Neuronal stem cell (in vitro differentiated cells): ENCODE measurements at regions not wholly inside any gene's neighbourhood (a gene's known extent, or its start where the extent isn't known, plus 50 kb on each side); places are given as distances from the start of the nearest gene placed in this dataset.
A peak's percentile ranks its signal among the peaks of the same experiment; 100 is the strongest.

Experiments used
- DNase-seq: peaks from one replicate; pipeline ENCODE4 v3.0.0-alpha.2; 2013; ENCODE audit warnings: low spot score
- H2AFZ ChIP-seq: one replicate; pipeline ENCODE4 v1.6.1; 2013; ENCODE audit warnings: mild to moderate bottlenecking, low read length, inconsistent platforms
- H2AK5ac ChIP-seq: 2 replicates; pipeline ENCODE4 v1.6.1; 2013; ENCODE audit warnings: low read depth, mild to moderate bottlenecking, inconsistent platforms, low read length, moderate library complexity, mixed read lengths
- H2BK120ac ChIP-seq: 2 replicates; pipeline ENCODE4 v1.6.1; 2013; ENCODE audit warnings: low read depth, mild to moderate bottlenecking, inconsistent platforms, low read length, moderate library complexity, mixed read lengths
- H2BK12ac ChIP-seq: one replicate; pipeline ENCODE4 v1.6.1; 2013; ENCODE audit warnings: low read length, inconsistent platforms
- H2BK15ac ChIP-seq: 2 replicates; pipeline ENCODE4 v1.6.1; 2013; ENCODE audit warnings: mild to moderate bottlenecking, low read length, inconsistent platforms, mixed read lengths
- H2BK5ac ChIP-seq: one replicate; pipeline ENCODE4 v1.6.1; 2013; ENCODE audit warnings: inconsistent platforms, mild to moderate bottlenecking, low read length, moderate library complexity
- H3K14ac ChIP-seq: one replicate; pipeline ENCODE4 v1.6.1; 2013; ENCODE audit warnings: low read length, inconsistent platforms
- H3K18ac ChIP-seq: 2 replicates; pipeline ENCODE4 v1.6.1; 2013; ENCODE audit warnings: low read length, inconsistent platforms
- H3K23ac ChIP-seq: 2 replicates; pipeline ENCODE4 v1.6.1; 2013; ENCODE audit warnings: low read depth, mild to moderate bottlenecking, mixed read lengths, low read length, inconsistent platforms; ENCODE audit not compliant: poor library complexity
- H3K27ac ChIP-seq: replicated peaks from 3 replicates; pipeline ENCODE4 v1.5.1; 2013; ENCODE audit warnings: low read length, inconsistent platforms
- H3K27me3 ChIP-seq, 3 experiments: 2 replicates each; pipeline ENCODE4 v1.6.1; 2013; ENCODE audit warnings: low read length in 3 of 3, mild to moderate bottlenecking in 2 of 3, inconsistent platforms in 1 of 3, low read depth in 1 of 3, mixed read lengths in 1 of 3, moderate library complexity in 1 of 3; ENCODE audit not compliant: control insufficient read depth in 3 of 3, insufficient read depth in 3 of 3
- H3K36me3 ChIP-seq, 2 donors: replicated peaks in 1 of 2; 2 replicates each; pipeline ENCODE4 v1.6.1; 2013; ENCODE audit warnings: low read length in 2 of 2; ENCODE audit not compliant: control insufficient read depth in 2 of 2, insufficient read depth in 2 of 2
- H3K4ac ChIP-seq: 2 replicates; pipeline ENCODE4 v1.6.1; 2013; ENCODE audit warnings: inconsistent platforms, mild to moderate bottlenecking, low read length, moderate library complexity
- H3K4me1 ChIP-seq, 2 donors: 1 replicate in 1 of 2; 2 replicates in 1 of 2; pipeline ENCODE4 v1.6.1; 2013; ENCODE audit warnings: low read length in 2 of 2, low read depth in 1 of 2; ENCODE audit not compliant: control insufficient read depth in 2 of 2, insufficient read depth in 1 of 2
- H3K4me2 ChIP-seq: one replicate; pipeline ENCODE4 v1.6.1; 2013; ENCODE audit warnings: mild to moderate bottlenecking, low read length, inconsistent platforms; ENCODE audit not compliant: insufficient read depth, poor library complexity, severe bottlenecking
- H3K4me3 ChIP-seq, 2 donors: 2 replicates each; pipeline ENCODE4 v1.5.1; 2013; ENCODE audit warnings: low read length in 2 of 2, mild to moderate bottlenecking in 2 of 2, inconsistent platforms in 1 of 2, moderate library complexity in 1 of 2
- H3K79me1 ChIP-seq: one replicate; pipeline ENCODE4 v1.6.1; 2013; ENCODE audit warnings: low read depth, mild to moderate bottlenecking, inconsistent platforms, low read length, moderate library complexity
- H3K9ac ChIP-seq: one replicate; pipeline ENCODE4 v1.6.1; 2013; ENCODE audit warnings: mild to moderate bottlenecking, low read depth, low read length, inconsistent platforms; ENCODE audit not compliant: poor library complexity
- H3K9me3 ChIP-seq, 2 donors: replicated peaks in 1 of 2; 2 replicates each; pipeline versions ENCODE3 to v1.6.1; 2013; ENCODE audit warnings: low read length in 2 of 2, mild to moderate bottlenecking in 2 of 2, inconsistent platforms in 1 of 2, low read depth in 1 of 2, mixed read lengths in 1 of 2, moderate library complexity in 1 of 2; ENCODE audit not compliant: control insufficient read depth in 2 of 2, insufficient read depth in 1 of 2
- H4K8ac ChIP-seq: one replicate; pipeline ENCODE4 v1.6.1; 2013; ENCODE audit warnings: low read depth, mild to moderate bottlenecking, inconsistent platforms, low read length, moderate library complexity
- H4K91ac ChIP-seq: one replicate; pipeline ENCODE4 v1.6.1; 2013; ENCODE audit warnings: low read length, low read depth, mild to moderate bottlenecking, inconsistent platforms; ENCODE audit not compliant: poor library complexity
- WGBS, 2 donors: extraction: QIAGEN DNeasy Blood & Tissue Kit; methylation state at CpG; one replicate each; pipeline ENCODE4 v1.1.7; 2013; ENCODE audit warnings: missing lambda C conversion rate in 2 of 2, mixed read lengths in 1 of 2; ENCODE audit not compliant: insufficient read length in 2 of 2, insufficient replicate concordance in 1 of 2; ENCODE audit errors: extremely low coverage in 2 of 2; 5-methylcytosine and 5-hydroxymethylcytosine counted together

DNA sequence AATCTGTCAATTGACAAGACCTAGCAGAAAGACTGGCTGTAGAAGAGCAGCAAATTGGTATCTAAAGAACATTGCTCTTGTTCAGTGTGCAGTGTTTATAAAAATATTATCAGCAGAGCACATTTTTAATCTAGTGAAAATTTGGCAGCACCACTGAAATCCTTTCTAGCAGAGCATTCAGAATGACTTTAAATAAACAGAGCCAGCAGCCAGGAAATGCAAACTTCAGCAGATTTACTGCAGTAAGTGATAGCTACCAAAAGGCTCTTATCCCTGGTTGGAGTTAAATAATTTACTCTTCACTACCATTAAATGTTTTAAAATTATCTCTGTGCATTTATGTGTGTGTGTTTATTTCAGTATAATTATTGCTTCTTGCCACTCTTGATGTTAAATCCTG is 590.9 kb upstream of the CITED2 start:
- no peaks in the 10 kb centered on the region for H3K9me3 ChIP-seq
- peaks cover 0 to 9% of the 10 kb centered on the region in 2 donors for H3K4me1 ChIP-seq
- H3K4ac ChIP-seq = no peak overlapping the region
- H4K8ac ChIP-seq = no peak overlapping the region
- no peak overlapping the region for H3K18ac ChIP-seq
- H3K79me1 ChIP-seq = no peaks in the 10 kb centered on the region
- peak overlapping the region; percentile 46 for H2AFZ ChIP-seq
- no peaks in the 10 kb centered on the region for H3K27me3 ChIP-seq
- no peak overlapping the region for H3K9ac ChIP-seq
- no peak overlapping the region for H3K14ac ChIP-seq
- no peak overlapping the region for H4K91ac ChIP-seq
- H3K27ac ChIP-seq = no peak overlapping the region
- no peak overlapping the region for H2BK120ac ChIP-seq
- no peak overlapping the region for H3K4me3 ChIP-seq
- H2BK12ac ChIP-seq = no peak overlapping the region
- H2BK5ac ChIP-seq = no peak overlapping the region
- no peak for DNase-seq
- no peak overlapping the region for H2AK5ac ChIP-seq
- H3K23ac ChIP-seq = no peak overlapping the region
- no peaks in the 10 kb centered on the region for H3K36me3 ChIP-seq
- no peak overlapping the region for H2BK15ac ChIP-seq
- H3K4me2 ChIP-seq = no peak overlapping the region

DNA sequence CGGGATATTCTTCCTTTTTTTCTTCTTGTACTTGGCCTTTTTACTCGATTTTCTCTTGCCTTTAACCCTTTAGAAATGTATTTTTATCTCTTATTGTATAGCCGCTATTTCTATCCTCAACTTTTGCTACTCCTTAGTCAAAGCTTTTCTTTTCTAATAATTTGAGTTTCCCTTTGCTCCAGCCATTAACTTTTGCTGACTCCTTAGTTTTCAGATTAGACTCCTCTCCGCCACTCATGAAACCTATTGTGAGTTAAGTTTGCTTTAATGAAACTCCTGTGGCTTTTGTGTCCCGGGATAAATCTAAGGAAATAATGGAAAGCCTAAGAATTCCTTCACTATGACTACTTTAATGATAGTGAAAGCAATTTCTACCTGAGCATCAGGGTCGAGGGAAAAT is 590.3 kb upstream of the CITED2 start:
- H3K27ac ChIP-seq = no peak overlapping the region
- no peak overlapping the region for H3K9ac ChIP-seq
- H2BK15ac ChIP-seq = no peak overlapping the region
- H3K23ac ChIP-seq = no peak overlapping the region
- H3K4ac ChIP-seq = no peak overlapping the region
- H3K4me2 ChIP-seq = no peak overlapping the region
- no peaks in the 10 kb centered on the region for H3K27me3 ChIP-seq
- peak overlapping the region; percentile 46 for H2AFZ ChIP-seq
- no peak overlapping the region for H3K18ac ChIP-seq
- H2BK5ac ChIP-seq = no peak overlapping the region
- no peak overlapping the region for H3K14ac ChIP-seq
- H4K8ac ChIP-seq = no peak overlapping the region
- WGBS, 2 donors = no CpG with 5 or more reads among the region's 6 CpGs
- no peak overlapping the region for H4K91ac ChIP-seq
- no peak overlapping the region for H3K4me3 ChIP-seq
- no peak overlapping the region for H2BK12ac ChIP-seq
- no peak overlapping the region for H2BK120ac ChIP-seq
- H3K9me3 ChIP-seq = no peaks in the 10 kb centered on the region
- peaks cover 0 to 9% of the 10 kb centered on the region in 2 donors for H3K4me1 ChIP-seq
- H3K36me3 ChIP-seq = no peaks in the 10 kb centered on the region
- no peaks in the 10 kb centered on the region for H3K79me1 ChIP-seq
- DNase-seq = no peak
- no peak overlapping the region for H2AK5ac ChIP-seq

- DNase-seq = no peak
- Histone ChIP-seq H4K8ac (no peak overlapping the region), H2BK15ac (no peak overlapping the region), H3K4ac (no peak overlapping the region), H3K4me1 (peaks cover 0 to 9% of the 10 kb centered on the region in 2 donors), H4K91ac (no peak overlapping the region), H3K9me3 (no peaks in the 10 kb centered on the region), H3K14ac (no peak overlapping the region), H3K4me3 (no peak overlapping the region), H3K27me3 (no peaks in the 10 kb centered on the region), H3K4me2 (no peak overlapping the region), H3K36me3 (no peaks in the 10 kb centered on the region), H3K23ac (no peak overlapping the region), H2BK5ac (no peak overlapping the region), H3K27ac (no peak overlapping the region), H2BK12ac (no peak overlapping the region), H3K18ac (no peak overlapping the region), H3K79me1 (no peaks in the 10 kb centered on the region), H3K9ac (no peak overlapping the region), H2BK120ac (no peak overlapping the region), H2AK5ac (no peak overlapping the region), H2AFZ (peak overlapping the region; percentile 5)
- WGBS, 2 donors = no CpG with 5 or more reads among the region's 6 CpGs
These were observed 588.4 kb upstream of the CITED2 start for GRCh38 chr6:139962654-139963347.

GRCh38 chr6:139961190-139961589 is 586.7 kb upstream of the CITED2 start:
- Histone ChIP-seq H3K23ac (no peak overlapping the region), H3K36me3 (no peaks in the 10 kb centered on the region), H2AK5ac (no peak overlapping the region), H2BK15ac (no peak overlapping the region), H3K9me3 (no peaks in the 10 kb centered on the region), H3K79me1 (no peaks in the 10 kb centered on the region), H2BK12ac (no peak overlapping the region), H3K4me1 (peaks cover 0 to 9% of the 10 kb centered on the region in 2 donors), H4K8ac (no peak overlapping the region), H2AFZ (no peak overlapping the region), H3K18ac (no peak overlapping the region), H3K27ac (no peak overlapping the region), H3K27me3 (no peaks in the 10 kb centered on the region), H3K14ac (no peak overlapping the region), H3K9ac (no peak overlapping the region), H3K4me3 (no peak overlapping the region), H3K4ac (no peak overlapping the region), H2BK5ac (no peak overlapping the region), H2BK120ac (no peak overlapping the region), H4K91ac (no peak overlapping the region), H3K4me2 (no peak overlapping the region)
- no peak for DNase-seq
- no CpG with 5 or more reads among the region's 2 CpGs for WGBS, 2 donors
